ENCODE measurements at regions not wholly inside any gene's neighbourhood (a gene's known extent, or its start where the extent isn't known, plus 50 kb on each side); places are given as distances from the start of the nearest gene placed in this dataset.

- DNase-seq (ENCODE audit: low read depth in 1 of 2, low spot score in 1 of 2), result no peak
- TF ChIP-seq POLR2AphosphoS5 (IDR thresholded peaks at IDR 0.05; ENCODE audit: low read depth) (no peak), CTCF (IDR thresholded peaks at IDR 0.05; ENCODE audit: insufficient read depth, low read length) (no peak), GABPA (IDR thresholded peaks at IDR 0.05; ENCODE audit: low read depth) (no peak), SPI1 (IDR thresholded peaks at IDR 0.05; ENCODE audit: borderline replicate concordance, low read depth) (no peak)
- TF ChIP-seq, protein P1, sequence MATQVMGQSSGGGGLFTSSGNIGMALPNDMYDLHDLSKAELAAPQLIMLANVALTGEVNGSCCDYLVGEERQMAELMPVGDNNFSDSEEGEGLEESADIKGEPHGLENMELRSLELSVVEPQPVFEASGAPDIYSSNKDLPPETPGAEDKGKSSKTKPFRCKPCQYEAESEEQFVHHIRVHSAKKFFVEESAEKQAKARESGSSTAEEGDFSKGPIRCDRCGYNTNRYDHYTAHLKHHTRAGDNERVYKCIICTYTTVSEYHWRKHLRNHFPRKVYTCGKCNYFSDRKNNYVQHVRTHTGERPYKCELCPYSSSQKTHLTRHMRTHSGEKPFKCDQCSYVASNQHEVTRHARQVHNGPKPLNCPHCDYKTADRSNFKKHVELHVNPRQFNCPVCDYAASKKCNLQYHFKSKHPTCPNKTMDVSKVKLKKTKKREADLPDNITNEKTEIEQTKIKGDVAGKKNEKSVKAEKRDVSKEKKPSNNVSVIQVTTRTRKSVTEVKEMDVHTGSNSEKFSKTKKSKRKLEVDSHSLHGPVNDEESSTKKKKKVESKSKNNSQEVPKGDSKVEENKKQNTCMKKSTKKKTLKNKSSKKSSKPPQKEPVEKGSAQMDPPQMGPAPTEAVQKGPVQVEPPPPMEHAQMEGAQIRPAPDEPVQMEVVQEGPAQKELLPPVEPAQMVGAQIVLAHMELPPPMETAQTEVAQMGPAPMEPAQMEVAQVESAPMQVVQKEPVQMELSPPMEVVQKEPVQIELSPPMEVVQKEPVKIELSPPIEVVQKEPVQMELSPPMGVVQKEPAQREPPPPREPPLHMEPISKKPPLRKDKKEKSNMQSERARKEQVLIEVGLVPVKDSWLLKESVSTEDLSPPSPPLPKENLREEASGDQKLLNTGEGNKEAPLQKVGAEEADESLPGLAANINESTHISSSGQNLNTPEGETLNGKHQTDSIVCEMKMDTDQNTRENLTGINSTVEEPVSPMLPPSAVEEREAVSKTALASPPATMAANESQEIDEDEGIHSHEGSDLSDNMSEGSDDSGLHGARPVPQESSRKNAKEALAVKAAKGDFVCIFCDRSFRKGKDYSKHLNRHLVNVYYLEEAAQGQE (IDR thresholded peaks at IDR 0.05; ENCODE audit: insufficient replicate concordance, low read depth), result no peak
- Histone ChIP-seq H3K4me3 (replicated peaks; ENCODE audit: insufficient read depth, low read length) (no peak overlapping the region), H3K27ac (replicated peaks) (no peak overlapping the region), H3K27me3 (ENCODE audit: insufficient read depth, poor library complexity, severe bottlenecking) (no peaks in the 10 kb centered on the region)
These were observed 60.2 kb upstream of the LRRC4C start for GRCh38 chr11:41519696-41520095.

DNA sequence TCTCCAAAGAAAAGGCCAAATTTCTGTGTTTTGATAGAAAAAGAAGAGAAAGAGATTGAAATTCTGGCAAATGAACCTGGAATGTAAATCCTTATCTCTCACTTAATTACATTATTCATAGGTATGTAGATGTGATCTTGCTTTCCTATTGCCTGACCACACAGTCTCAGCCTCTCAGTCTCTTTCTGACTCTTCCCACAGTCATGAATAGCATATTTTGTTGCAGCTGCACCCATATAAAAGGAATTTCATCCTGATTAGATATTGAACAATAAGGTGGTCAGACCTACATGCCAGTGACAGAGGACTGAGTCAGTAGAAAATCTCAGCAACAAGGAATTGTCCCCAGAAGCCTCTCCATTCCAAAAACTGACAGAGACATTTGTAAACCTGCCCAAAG is 62.9 kb upstream of the LRRC4C start:
- H3K27ac ChIP-seq (replicated peaks), result no peak overlapping the region
- DNase-seq (ENCODE audit: low read depth in 1 of 2, low spot score in 1 of 2), result no peak
- TF ChIP-seq GABPA (IDR thresholded peaks at IDR 0.05; ENCODE audit: low read depth), result no peak
- TF ChIP-seq SPI1 (IDR thresholded peaks at IDR 0.05; ENCODE audit: borderline replicate concordance, low read depth), result no peak
- TF ChIP-seq CTCF (IDR thresholded peaks at IDR 0.05; ENCODE audit: insufficient read depth, low read length), result no peak
- TF ChIP-seq, protein P1 (IDR thresholded peaks at IDR 0.05; ENCODE audit: insufficient replicate concordance, low read depth), result no peak
- no peak for TF ChIP-seq POLR2AphosphoS5 (IDR thresholded peaks at IDR 0.05; ENCODE audit: low read depth)
- no peaks in the 10 kb centered on the region for H3K27me3 ChIP-seq (ENCODE audit: insufficient read depth, poor library complexity, severe bottlenecking)
- H3K4me3 ChIP-seq (replicated peaks; ENCODE audit: insufficient read depth, low read length), result no peak overlapping the region

GRCh38 chr11:41522899-41523672 is 63.6 kb upstream of the LRRC4C start:
- Histone ChIP-seq H3K27me3 (ENCODE audit: insufficient read depth, poor library complexity, severe bottlenecking) (no peaks in the 10 kb centered on the region), H3K4me3 (replicated peaks; ENCODE audit: insufficient read depth, low read length) (no peak overlapping the region), H3K27ac (replicated peaks) (no peak overlapping the region)
- no peak for DNase-seq (ENCODE audit: low read depth in 1 of 2, low spot score in 1 of 2)
- TF ChIP-seq POLR2AphosphoS5 (IDR thresholded peaks at IDR 0.05; ENCODE audit: low read depth) (no peak), SPI1 (IDR thresholded peaks at IDR 0.05; ENCODE audit: borderline replicate concordance, low read depth) (no peak), GABPA (IDR thresholded peaks at IDR 0.05; ENCODE audit: low read depth) (no peak), CTCF (IDR thresholded peaks at IDR 0.05; ENCODE audit: insufficient read depth, low read length) (no peak)
- TF ChIP-seq, protein P1 (IDR thresholded peaks at IDR 0.05; ENCODE audit: insufficient replicate concordance, low read depth), result no peak
